Erythroblast (primary cell): ENCODE measurements at regions not wholly inside any gene's neighbourhood (a gene's known extent, or its start where the extent isn't known, plus 50 kb on each side); places are given as distances from the start of the nearest gene placed in this dataset.

Source experiments
- GATA1 ChIP-seq: IDR thresholded peaks from 2 replicates; pipeline ENCODE4 v1.6.1; 2011; ENCODE audit warnings: low read depth, mild to moderate bottlenecking, control low read depth, low read length, moderate library complexity
- POLR2A ChIP-seq: IDR thresholded peaks from 2 replicates; pipeline ENCODE4 v1.6.1; 2011; ENCODE audit warnings: mild to moderate bottlenecking, low read length

- TF ChIP-seq POLR2A (no peak), GATA1 (no peak)
Observed at GRCh38 chr15:38065721-38066345, 131.4 kb downstream of the TMCO5A start.
